IPS-20b (cell line): ENCODE measurements at regions not wholly inside any gene's neighbourhood (a gene's known extent, or its start where the extent isn't known, plus 50 kb on each side); places are given as distances from the start of the nearest gene placed in this dataset.

Source experiments
- H3K27ac ChIP-seq: one replicate; pipeline ENCODE4 v1.5.1; 2013; ENCODE audit warnings: low read length
- H3K27me3 ChIP-seq: 2 replicates; pipeline ENCODE4 v1.6.1; 2013; ENCODE audit warnings: mild to moderate bottlenecking, low read length, inconsistent platforms; ENCODE audit not compliant: insufficient read depth
- H3K36me3 ChIP-seq: 2 replicates; pipeline ENCODE4 v1.6.1; 2013; ENCODE audit warnings: low read depth, mild to moderate bottlenecking, inconsistent platforms, low read length, moderate library complexity; ENCODE audit not compliant: insufficient read depth
- H3K4me1 ChIP-seq: 2 replicates; pipeline ENCODE4 v1.6.1; 2013; ENCODE audit warnings: mild to moderate bottlenecking, control low read depth, inconsistent platforms, low read length, moderate library complexity; ENCODE audit not compliant: insufficient read depth
- H3K4me3 ChIP-seq: 2 replicates; pipeline ENCODE4 v1.5.1; 2013; ENCODE audit warnings: mild to moderate bottlenecking, low read length, inconsistent platforms
- H3K9ac ChIP-seq: 2 replicates; pipeline ENCODE4 v1.6.1; 2013; ENCODE audit warnings: low read depth, mild to moderate bottlenecking, inconsistent platforms, low read length, moderate library complexity
- H3K9me3 ChIP-seq: 2 replicates; pipeline ENCODE4 v1.6.1; 2013; ENCODE audit warnings: mild to moderate bottlenecking, low read depth, low read length, inconsistent platforms; ENCODE audit not compliant: insufficient read depth

- Histone ChIP-seq H3K36me3 (no peaks in the 10 kb centered on the region), H3K4me1 (no peaks in the 10 kb centered on the region), H3K27ac (no peak overlapping the region), H3K9me3 (no peaks in the 10 kb centered on the region), H3K27me3 (no peaks in the 10 kb centered on the region), H3K4me3 (no peak overlapping the region), H3K9ac (no peak overlapping the region)
Observed at GRCh38 chr14:66135831-66136230, 350.3 kb upstream of the CCDC196 start.

- H3K9me3 ChIP-seq: no peaks in the 10 kb centered on the region
- H3K27ac ChIP-seq: no peak overlapping the region
- no peak overlapping the region for H3K4me3 ChIP-seq
- H3K27me3 ChIP-seq: no peaks in the 10 kb centered on the region
- H3K36me3 ChIP-seq: no peaks in the 10 kb centered on the region
- H3K9ac ChIP-seq: no peak overlapping the region
- no peaks in the 10 kb centered on the region for H3K4me1 ChIP-seq
Observed at GRCh38 chr14:66137081-66137480, 349.1 kb upstream of the CCDC196 start.

GRCh38 chr14:66139432-66139831 lies 346.7 kb upstream of the CCDC196 start:
- H3K4me1 ChIP-seq: no peaks in the 10 kb centered on the region
- H3K9ac ChIP-seq: no peak overlapping the region
- no peak overlapping the region for H3K4me3 ChIP-seq

GRCh38 chr14:66140213-66140918 lies 345.8 kb upstream of the CCDC196 start:
- Histone ChIP-seq H3K27me3 (no peaks in the 10 kb centered on the region), H3K36me3 (no peaks in the 10 kb centered on the region), H3K9me3 (no peaks in the 10 kb centered on the region), H3K4me3 (no peak overlapping the region), H3K9ac (no peak overlapping the region), H3K27ac (no peak overlapping the region), H3K4me1 (no peaks in the 10 kb centered on the region)

More at GRCh38 chr14:66139432-66139831, 346.7 kb upstream of the CCDC196 start:
- Histone ChIP-seq H3K9me3 (no peaks in the 10 kb centered on the region), H3K36me3 (no peaks in the 10 kb centered on the region), H3K27me3 (no peaks in the 10 kb centered on the region), H3K27ac (no peak overlapping the region)

GRCh38 chr14:66140963-66141362 lies 345.2 kb upstream of the CCDC196 start:
- H3K4me1 ChIP-seq: no peaks in the 10 kb centered on the region
- no peaks in the 10 kb centered on the region for H3K36me3 ChIP-seq
- no peak overlapping the region for H3K27ac ChIP-seq
- H3K9ac ChIP-seq: no peak overlapping the region
- no peaks in the 10 kb centered on the region for H3K27me3 ChIP-seq
- H3K9me3 ChIP-seq: no peaks in the 10 kb centered on the region
- H3K4me3 ChIP-seq: no peak overlapping the region

- Histone ChIP-seq H3K4me3 (no peak overlapping the region), H3K4me1 (no peaks in the 10 kb centered on the region), H3K27ac (no peak overlapping the region)
Observed at GRCh38 chr14:66141733-66142132, 344.4 kb upstream of the CCDC196 start.

GRCh38 chr14:66143387-66144112 lies 342.6 kb upstream of the CCDC196 start:
- Histone ChIP-seq H3K36me3 (no peaks in the 10 kb centered on the region), H3K9ac (no peak overlapping the region), H3K9me3 (no peaks in the 10 kb centered on the region), H3K4me3 (no peak overlapping the region), H3K27me3 (no peaks in the 10 kb centered on the region), H3K27ac (no peak overlapping the region), H3K4me1 (no peaks in the 10 kb centered on the region)

More at GRCh38 chr14:66141733-66142132, 344.4 kb upstream of the CCDC196 start:
- Histone ChIP-seq H3K9ac (no peak overlapping the region), H3K9me3 (no peaks in the 10 kb centered on the region), H3K27me3 (no peaks in the 10 kb centered on the region), H3K36me3 (no peaks in the 10 kb centered on the region)

- no peaks in the 10 kb centered on the region for H3K9me3 ChIP-seq
- no peaks in the 10 kb centered on the region for H3K36me3 ChIP-seq
- H3K27me3 ChIP-seq: no peaks in the 10 kb centered on the region
- H3K9ac ChIP-seq: no peak overlapping the region
- H3K4me3 ChIP-seq: no peak overlapping the region
- no peak overlapping the region for H3K27ac ChIP-seq
- H3K4me1 ChIP-seq: no peaks in the 10 kb centered on the region
Observed at GRCh38 chr14:66152302-66152701, 333.9 kb upstream of the CCDC196 start.

GRCh38 chr14:66152747-66153146 lies 333.4 kb upstream of the CCDC196 start:
- Histone ChIP-seq H3K4me1 (no peaks in the 10 kb centered on the region), H3K27me3 (no peaks in the 10 kb centered on the region), H3K4me3 (no peak overlapping the region), H3K9me3 (no peaks in the 10 kb centered on the region), H3K36me3 (no peaks in the 10 kb centered on the region), H3K9ac (no peak overlapping the region), H3K27ac (no peak overlapping the region)

GRCh38 chr14:66163023-66163422 lies 323.1 kb upstream of the CCDC196 start:
- no peak overlapping the region for H3K9ac ChIP-seq
- no peak overlapping the region for H3K4me3 ChIP-seq
- no peaks in the 10 kb centered on the region for H3K4me1 ChIP-seq
- no peaks in the 10 kb centered on the region for H3K27me3 ChIP-seq
- H3K27ac ChIP-seq: no peak overlapping the region
- H3K9me3 ChIP-seq: no peaks in the 10 kb centered on the region
- H3K36me3 ChIP-seq: no peaks in the 10 kb centered on the region

GRCh38 chr14:66165337-66165736 lies 320.8 kb upstream of the CCDC196 start:
- Histone ChIP-seq H3K9me3 (no peaks in the 10 kb centered on the region), H3K9ac (no peak overlapping the region), H3K4me1 (no peaks in the 10 kb centered on the region), H3K27me3 (no peaks in the 10 kb centered on the region), H3K36me3 (no peaks in the 10 kb centered on the region), H3K4me3 (no peak overlapping the region), H3K27ac (no peak overlapping the region)

GRCh38 chr14:66174453-66174891 lies 311.7 kb upstream of the CCDC196 start:
- Histone ChIP-seq H3K36me3 (no peaks in the 10 kb centered on the region), H3K9me3 (no peaks in the 10 kb centered on the region; the same call in 1 of the 2 replicates), H3K4me1 (no peaks in the 10 kb centered on the region), H3K9ac (no peak overlapping the region), H3K27me3 (no peaks in the 10 kb centered on the region), H3K4me3 (no peak overlapping the region), H3K27ac (no peak overlapping the region)
